CD14-positive monocyte (primary cell): ENCODE measurements at regions not wholly inside any gene's neighbourhood (a gene's known extent, or its start where the extent isn't known, plus 50 kb on each side); places are given as distances from the start of the nearest gene placed in this dataset.

Experiments used
- DNase-seq, 3 donors: peaks; one replicate each; pipeline ENCODE4 v3.0.0-alpha.2; 2011 to 2022
- H2AFZ ChIP-seq: 2 replicates; pipeline ENCODE4 v1.6.0; 2012; ENCODE audit warnings: mild to moderate bottlenecking, low read depth, low read length, inconsistent platforms; ENCODE audit not compliant: insufficient read depth, poor library complexity, severe bottlenecking
- H3K27ac ChIP-seq, 2 donors: 1 replicate in 1 of 2; 2 replicates in 1 of 2; pipeline ENCODE4 v1.5.1; 2012 to 2013; ENCODE audit warnings: low read length in 2 of 2, control low read depth in 1 of 2, inconsistent platforms in 1 of 2, low read depth in 1 of 2, mild to moderate bottlenecking in 1 of 2
- H3K27me3 ChIP-seq, 2 donors: one replicate each; pipeline versions ENCODE4 v1.6.0 to v1.6.1; 2011 to 2013; ENCODE audit warnings: low read length in 2 of 2; ENCODE audit not compliant: control insufficient read depth in 2 of 2, insufficient read depth in 2 of 2
- H3K36me3 ChIP-seq, 2 donors: replicated peaks in 1 of 2; 1 replicate in 1 of 2; 2 replicates in 1 of 2; pipeline versions ENCODE4 v1.5.1 to v1.6.1; 2012 to 2013; ENCODE audit warnings: low read length in 2 of 2, control low read depth in 1 of 2, inconsistent platforms in 1 of 2, mild to moderate bottlenecking in 1 of 2; ENCODE audit not compliant: insufficient read depth in 2 of 2, control insufficient read depth in 1 of 2
- H3K4me1 ChIP-seq, 2 donors: 1 replicate in 1 of 2; 2 replicates in 1 of 2; pipeline versions ENCODE4 v1.5.1 to v1.6.1; 2012 to 2013; ENCODE audit warnings: low read length in 2 of 2, control low read depth in 1 of 2, inconsistent platforms in 1 of 2, mild to moderate bottlenecking in 1 of 2, moderate library complexity in 1 of 2; ENCODE audit not compliant: insufficient read depth in 2 of 2, control insufficient read depth in 1 of 2
- H3K4me2 ChIP-seq: replicated peaks from 2 replicates; pipeline ENCODE3; 2012; ENCODE audit warnings: low read length, moderate library complexity, mild to moderate bottlenecking; ENCODE audit not compliant: poor library complexity, severe bottlenecking; ENCODE audit errors: extremely low read depth
- H3K4me3 ChIP-seq, 3 experiments: fragments of 200-600 bp in 1 of 3; sonication (generic) in 1 of 3; replicated peaks in 1 of 3; 1 replicate in 2 of 3; 2 replicates in 1 of 3; pipeline ENCODE4 v1.5.1; 2011 to 2013; ENCODE audit warnings: low read length in 3 of 3, mild to moderate bottlenecking in 3 of 3, control low read depth in 2 of 3, low read depth in 2 of 3, inconsistent platforms in 1 of 3, moderate library complexity in 1 of 3
- H3K79me2 ChIP-seq: 2 replicates; pipeline ENCODE4 v1.6.0; 2012; ENCODE audit warnings: mild to moderate bottlenecking, control low read depth, inconsistent platforms, low read length, moderate library complexity; ENCODE audit not compliant: insufficient read depth
- H3K9ac ChIP-seq: 2 replicates; pipeline ENCODE4 v1.6.0; 2017; ENCODE audit warnings: low read length, mild to moderate bottlenecking; ENCODE audit not compliant: insufficient read depth, poor library complexity, severe bottlenecking
- H3K9me3 ChIP-seq, 2 donors: replicated peaks in 1 of 2; 1 replicate in 1 of 2; 2 replicates in 1 of 2; pipeline versions ENCODE4 v1.5.1 to v1.6.1; 2012 to 2013; ENCODE audit warnings: low read length in 2 of 2, control low read depth in 1 of 2; ENCODE audit not compliant: control insufficient read depth in 1 of 2, insufficient read depth in 1 of 2
- H4K20me1 ChIP-seq: 2 replicates; pipeline ENCODE4 v1.6.0; 2012; ENCODE audit warnings: mild to moderate bottlenecking, low read length, control low read depth, moderate library complexity; ENCODE audit not compliant: insufficient read depth
- H3K27ac Mint-ChIP-seq, 7 donors: one replicate each; pipeline ENCODE4 v1.8.0; 2020; ENCODE audit warnings: mild to moderate bottlenecking in 7 of 7, mixed read lengths in 7 of 7, moderate library complexity in 6 of 7, inconsistent platforms in 2 of 7
- H3K27me3 Mint-ChIP-seq, 3 donors: one replicate each; pipeline ENCODE4 v1.8.0; 2021 to 2022; ENCODE audit warnings: low read depth in 3 of 3, mild to moderate bottlenecking in 3 of 3, mixed read lengths in 3 of 3, moderate library complexity in 3 of 3, inconsistent platforms in 1 of 3
- H3K36me3 Mint-ChIP-seq, 2 donors: one replicate each; pipeline ENCODE4 v1.8.0; 2020; ENCODE audit warnings: mixed read lengths in 2 of 2, inconsistent platforms in 1 of 2, mild to moderate bottlenecking in 1 of 2
- H3K4me1 Mint-ChIP-seq: one replicate; pipeline ENCODE4 v1.8.0; 2020; ENCODE audit warnings: mild to moderate bottlenecking, mixed read lengths
- H3K4me3 Mint-ChIP-seq, 2 donors: one replicate each; pipeline ENCODE4 v1.8.0; 2020; ENCODE audit warnings: mild to moderate bottlenecking in 2 of 2, mixed read lengths in 2 of 2, moderate library complexity in 1 of 2
- H3K9me3 Mint-ChIP-seq, 7 donors: one replicate each; pipeline ENCODE4 v1.8.0; 2020 to 2022; ENCODE audit warnings: mixed read lengths in 7 of 7, mild to moderate bottlenecking in 6 of 7, moderate library complexity in 6 of 7, inconsistent platforms in 2 of 7
- CTCF ChIP-seq: fragments of 200-600 bp; IDR thresholded peaks from one replicate; pipeline ENCODE4 v1.8.0; 2022; ENCODE audit warnings: antibody characterized with exemption, mild to moderate bottlenecking
- WGBS: methylation state at CpG from one replicate; pipeline ENCODE4 v1.1.5; 2013; ENCODE audit warnings: missing lambda C conversion rate; ENCODE audit not compliant: insufficient coverage; 5-methylcytosine and 5-hydroxymethylcytosine counted together
- intact Hi-C, 2 donors: fragments of 100-400 bp; cut with micrococcal nuclease; formaldehyde crosslinking; loops; one replicate each; pipeline versions ENCODE4 v1.15.0 to v1.15.1; 2023

GRCh38 chr6:133129556-133129955 is 111.6 kb upstream of the EYA4 start:
- Histone ChIP-seq H3K36me3 (no peaks in the 10 kb centered on the region), H3K4me1 (no peaks in the 10 kb centered on the region), H3K27me3 (no peaks in the 10 kb centered on the region), H3K9ac (no peak overlapping the region), H3K9me3 (no peaks in the 10 kb centered on the region), H4K20me1 (no peaks in the 10 kb centered on the region), H3K27ac (no peak overlapping the region), H3K4me2 (no peak overlapping the region), H3K79me2 (no peaks in the 10 kb centered on the region), H2AFZ (no peak overlapping the region), H3K4me3 (no peak overlapping the region)
- Mint-ChIP-seq H3K27ac (no peak overlapping the region), H3K4me1 (no peaks in the 10 kb centered on the region), H3K27me3 (no peaks in the 10 kb centered on the region), H3K9me3 (peaks cover 0 to 3% (median 0%) of the 10 kb centered on the region in 7 donors), H3K4me3 (no peak overlapping the region), H3K36me3 (no peaks in the 10 kb centered on the region)
- intact Hi-C loops: no loop called here
- no peak for DNase-seq
- TF ChIP-seq CTCF: no peak
- WGBS: no CpG with 5 or more reads among the region's 1 CpG

GRCh38 chr6:133130863-133131262 is 110.3 kb upstream of the EYA4 start:
- H3K9ac ChIP-seq: no peak overlapping the region
- TF ChIP-seq CTCF: no peak
- Mint-ChIP-seq H3K4me1 (no peaks in the 10 kb centered on the region), H3K4me3 (no peak overlapping the region), H3K27ac (no peak overlapping the region), H3K9me3 (peaks cover 0 to 2% (median 0%) of the 10 kb centered on the region in 7 donors), H3K27me3 (no peaks in the 10 kb centered on the region), H3K36me3 (no peaks in the 10 kb centered on the region)
- no peak overlapping the region for H3K4me3 ChIP-seq
- intact Hi-C loops: no loop called here
- H2AFZ ChIP-seq: no peak overlapping the region
- H3K4me2 ChIP-seq: no peak overlapping the region
- no peak overlapping the region for H3K27ac ChIP-seq
- H3K36me3 ChIP-seq: no peaks in the 10 kb centered on the region
- H3K9me3 ChIP-seq: no peaks in the 10 kb centered on the region
- H4K20me1 ChIP-seq: no peaks in the 10 kb centered on the region
- H3K79me2 ChIP-seq: no peaks in the 10 kb centered on the region
- H3K4me1 ChIP-seq: no peaks in the 10 kb centered on the region
- no peaks in the 10 kb centered on the region for H3K27me3 ChIP-seq
- no CpG with 5 or more reads among the region's 2 CpGs for WGBS
- DNase-seq: no peak
